ENCODE measurements at regions not wholly inside any gene's neighbourhood (a gene's known extent, or its start where the extent isn't known, plus 50 kb on each side); places are given as distances from the start of the nearest gene placed in this dataset.
A peak's percentile ranks its signal among the peaks of the same experiment; 100 is the strongest.

- no peaks in the 10 kb centered on the region for H3K9me3 ChIP-seq (ENCODE audit: low read length)
- no peaks in the 10 kb centered on the region for H3K79me2 ChIP-seq (ENCODE audit: insufficient read depth, low read length)
- H3K4me3 ChIP-seq (replicated peaks in 1 of 3; ENCODE audit: insufficient read depth in 1 of 3, low read depth in 2 of 3, low read length in 3 of 3), result peak overlapping the region in 2 of 3 experiments; percentile 4 to 39; a peak in 2 of 6 replicates
- H3K9ac ChIP-seq (ENCODE audit: insufficient read depth, low read depth, low read length), result no peak overlapping the region
- no peaks in the 10 kb centered on the region for H3K36me3 ChIP-seq (replicated peaks in 1 of 2; ENCODE audit: control insufficient read depth in 1 of 2, insufficient read depth in 2 of 2, low read length in 2 of 2)
- ATAC-seq (peak; percentile 4; the same call in 2 of the 3 replicates), DNase-seq (ENCODE audit: low spot score) (no peak), FAIRE-seq (no peak)
- no peak overlapping the region for H3K27ac ChIP-seq (ENCODE audit: extremely low read length, insufficient read depth, low read length)
- peaks cover 2 to 20% of the 10 kb centered on the region in 2 experiments; a peak in 4 of 5 replicates for H3K27me3 ChIP-seq (ENCODE audit: control insufficient read depth in 1 of 2, insufficient read depth in 2 of 2, low read length in 2 of 2)
- no peaks in the 10 kb centered on the region for H4K20me1 ChIP-seq (ENCODE audit: insufficient read depth, low read length)
- peak overlapping the region; percentile 72 for H3K4me2 ChIP-seq (ENCODE audit: low read depth, low read length)
- ChIA-PET CTCF (ENCODE audit: low intra/inter-chr PET ratio, low total read pairs) (no interaction called here), POLR2A (no interaction called here)
- WGBS (ENCODE audit: low lambda C conversion rate), result 13% methylated on average over 20 of the region's 25 CpGs
- in situ Hi-C loops (cut with HindIII; ENCODE audit: extremely low pct_ligation_motif_present, low pct_unique_long_range_greater_than_20kb) (no loop called here), intact Hi-C loops (cut with micrococcal nuclease; ENCODE audit: unreplicated experiment) (loop anchor here (5.0 kb wide), 1 partner anchor 34 kb away; no protein-coding TSS in a partner anchor)
- BruUV-seq (replicated peaks), result no TSS peak
- H2AFZ ChIP-seq (ENCODE audit: low read length), result no peak overlapping the region
- H3K4me1 ChIP-seq (ENCODE audit: insufficient read depth, low read length), result peaks cover 67% of the 10 kb centered on the region
- TF ChIP-seq DNMT1 (CRISPR knock-in tag; IDR thresholded peaks at IDR 0.05) (0 out of 2 replicates have a peak, but pooled peaks have one; percentile 2), ZNF292 (CRISPR knock-in tag; IDR thresholded peaks at IDR 0.05; ENCODE audit: borderline replicate concordance, low read depth) (peak; percentile 21; the same call in 1 of the 2 replicates), HNF4G (IDR thresholded peaks at IDR 0.05; ENCODE audit: borderline replicate concordance, low read depth, low read length) (no peak), HNF4G (CRISPR knock-in tag; IDR thresholded peaks at IDR 0.05; ENCODE audit: borderline replicate concordance, low read depth) (no peak), ZNF639 (CRISPR knock-in tag; conservative IDR thresholded peaks at IDR 0.05) (no peak), ZNF3 (CRISPR knock-in tag; IDR thresholded peaks at IDR 0.05) (no peak), ZNF724P (CRISPR knock-in tag; IDR thresholded peaks at IDR 0.05; ENCODE audit: borderline replicate concordance) (0 out of 2 replicates have a peak, but pooled peaks have one; percentile 61), ZSCAN25 (CRISPR knock-in tag; IDR thresholded peaks at IDR 0.05) (peak; percentile 94), CHCHD3 (CRISPR knock-in tag; IDR thresholded peaks at IDR 0.05) (0 out of 2 replicates have a peak, but pooled peaks have one; percentile 40), LCORL (IDR thresholded peaks at IDR 0.05) (no peak), LCORL (CRISPR knock-in tag; IDR thresholded peaks at IDR 0.05) (peak; percentile 29; the same call in 1 of the 2 replicates), ZIK1 (CRISPR knock-in tag; IDR thresholded peaks at IDR 0.05; ENCODE audit: borderline replicate concordance, low read depth) (0 out of 2 replicates have a peak, but pooled peaks have one; percentile 27), TCF7 (IDR thresholded peaks at IDR 0.05; ENCODE audit: low read depth) (peak; percentile 72), MEF2D (CRISPR knock-in tag; IDR thresholded peaks at IDR 0.05) (0 out of 2 replicates have a peak, but pooled peaks have one; percentile 15), ZFP41 (CRISPR knock-in tag; IDR thresholded peaks at IDR 0.05; ENCODE audit: borderline replicate concordance) (0 out of 2 replicates have a peak, but pooled peaks have one; percentile 49), ELF3 (CRISPR knock-in tag; IDR thresholded peaks at IDR 0.05) (0 out of 2 replicates have a peak, but pooled peaks have one; percentile 5), SOX6 (IDR thresholded peaks at IDR 0.05) (no peak), SOX6 (CRISPR knock-in tag; IDR thresholded peaks at IDR 0.05) (peak; percentile 21; the same call in 1 of the 2 replicates), PATZ1 (CRISPR knock-in tag; IDR thresholded peaks at IDR 0.05) (peak; percentile 77), AHR (CRISPR knock-in tag; IDR thresholded peaks at IDR 0.05) (no peak), ZNF800 (CRISPR knock-in tag; IDR thresholded peaks at IDR 0.05) (no peak)
These were observed 121.3 kb downstream of the VEGFA start for GRCh38 chr6:43891072-43891870.
